ENCODE measurements at regions not wholly inside any gene's neighbourhood (a gene's known extent, or its start where the extent isn't known, plus 50 kb on each side); places are given as distances from the start of the nearest gene placed in this dataset.
A peak's percentile ranks its signal among the peaks of the same experiment; 100 is the strongest.

- no peak for DNase-seq (ENCODE audit: low read depth)
- TF ChIP-seq, protein P1, sequence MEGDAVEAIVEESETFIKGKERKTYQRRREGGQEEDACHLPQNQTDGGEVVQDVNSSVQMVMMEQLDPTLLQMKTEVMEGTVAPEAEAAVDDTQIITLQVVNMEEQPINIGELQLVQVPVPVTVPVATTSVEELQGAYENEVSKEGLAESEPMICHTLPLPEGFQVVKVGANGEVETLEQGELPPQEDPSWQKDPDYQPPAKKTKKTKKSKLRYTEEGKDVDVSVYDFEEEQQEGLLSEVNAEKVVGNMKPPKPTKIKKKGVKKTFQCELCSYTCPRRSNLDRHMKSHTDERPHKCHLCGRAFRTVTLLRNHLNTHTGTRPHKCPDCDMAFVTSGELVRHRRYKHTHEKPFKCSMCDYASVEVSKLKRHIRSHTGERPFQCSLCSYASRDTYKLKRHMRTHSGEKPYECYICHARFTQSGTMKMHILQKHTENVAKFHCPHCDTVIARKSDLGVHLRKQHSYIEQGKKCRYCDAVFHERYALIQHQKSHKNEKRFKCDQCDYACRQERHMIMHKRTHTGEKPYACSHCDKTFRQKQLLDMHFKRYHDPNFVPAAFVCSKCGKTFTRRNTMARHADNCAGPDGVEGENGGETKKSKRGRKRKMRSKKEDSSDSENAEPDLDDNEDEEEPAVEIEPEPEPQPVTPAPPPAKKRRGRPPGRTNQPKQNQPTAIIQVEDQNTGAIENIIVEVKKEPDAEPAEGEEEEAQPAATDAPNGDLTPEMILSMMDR (conservative IDR thresholded peaks at IDR 0.05; ENCODE audit: control insufficient read depth, insufficient read depth, low read depth, low read length) = no peak
- no peak overlapping the region for H3K4me3 ChIP-seq (ENCODE audit: control insufficient read depth, low read depth, low read length)
Measured at GRCh38 chr20:10922506-10922905, 248.7 kb upstream of the JAG1 start.

- DNase-seq (ENCODE audit: low read depth) = peak; percentile 91
- H3K4me3 ChIP-seq (ENCODE audit: control insufficient read depth, low read depth, low read length) = no peak overlapping the region
- TF ChIP-seq, protein P1 (conservative IDR thresholded peaks at IDR 0.05; ENCODE audit: control insufficient read depth, insufficient read depth, low read depth, low read length) = no peak
Measured at GRCh38 chr20:10922941-10923340, 249.1 kb upstream of the JAG1 start.

- TF ChIP-seq, protein P1 (conservative IDR thresholded peaks at IDR 0.05; ENCODE audit: control insufficient read depth, insufficient read depth, low read depth, low read length) = no peak
- peak; percentile 87 for DNase-seq (ENCODE audit: low read depth)
Measured at GRCh38 chr20:10924644-10925201, 250.9 kb upstream of the JAG1 start.

DNA sequence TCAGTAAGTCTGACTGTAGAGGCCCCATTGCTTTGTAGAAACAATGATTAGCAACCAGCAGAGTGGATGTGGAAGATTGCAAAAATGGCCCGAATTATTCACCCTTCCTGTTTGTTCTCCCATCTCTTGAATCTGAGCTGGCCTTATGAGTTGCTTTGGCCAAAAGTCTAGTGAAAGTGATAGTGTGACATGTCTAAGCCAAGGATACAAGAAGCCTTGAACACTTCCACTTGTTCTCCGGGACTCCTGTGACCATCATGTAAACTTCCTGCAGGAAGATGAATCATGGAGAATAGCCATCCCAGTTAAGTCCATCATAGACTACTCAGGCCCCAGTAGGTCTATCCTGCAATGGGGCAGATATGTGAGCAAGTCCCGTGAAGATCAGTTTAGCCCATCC is 252.0 kb upstream of the JAG1 start:
- DNase-seq (ENCODE audit: low read depth) = no peak
- H3K4me3 ChIP-seq (ENCODE audit: control insufficient read depth, low read depth, low read length) = no peak overlapping the region
- TF ChIP-seq, protein P1 (conservative IDR thresholded peaks at IDR 0.05; ENCODE audit: control insufficient read depth, insufficient read depth, low read depth, low read length) = no peak

More at GRCh38 chr20:10924644-10925201, 250.9 kb upstream of the JAG1 start:
- H3K4me3 ChIP-seq (ENCODE audit: control insufficient read depth, low read depth, low read length) = no peak overlapping the region

GRCh38 chr20:10927011-10927583 is 253.3 kb upstream of the JAG1 start:
- DNase-seq (ENCODE audit: low read depth) = no peak
- TF ChIP-seq, protein P1 (conservative IDR thresholded peaks at IDR 0.05; ENCODE audit: control insufficient read depth, insufficient read depth, low read depth, low read length) = no peak
- H3K4me3 ChIP-seq (ENCODE audit: control insufficient read depth, low read depth, low read length) = no peak overlapping the region

GRCh38 chr20:10927936-10928840 is 254.4 kb upstream of the JAG1 start:
- no peak for DNase-seq (ENCODE audit: low read depth)
- TF ChIP-seq, protein P1 (conservative IDR thresholded peaks at IDR 0.05; ENCODE audit: control insufficient read depth, insufficient read depth, low read depth, low read length) = no peak

More at GRCh38 chr20:10927936-10928840, 254.4 kb upstream of the JAG1 start:
- H3K4me3 ChIP-seq (ENCODE audit: control insufficient read depth, low read depth, low read length) = no peak overlapping the region

All from fibroblast of mammary gland (primary cell).